Activated effector memory CD4-positive, alpha-beta T cell treated with anti-CD3 and anti-CD28 coated beads, Interleukin-2, amount 50 U/mL, for 16 hours (primary cell): ENCODE measurements at regions not wholly inside any gene's neighbourhood (a gene's known extent, or its start where the extent isn't known, plus 50 kb on each side); places are given as distances from the start of the nearest gene placed in this dataset.

Experiments used
- DNase-seq: peaks from one replicate; pipeline ENCODE4 v3.0.0-alpha.2; 2020

GRCh38 chr10:55091691-55092328, 290.8 kb upstream of the PCDH15 start:
- DNase-seq: no peak

DNA sequence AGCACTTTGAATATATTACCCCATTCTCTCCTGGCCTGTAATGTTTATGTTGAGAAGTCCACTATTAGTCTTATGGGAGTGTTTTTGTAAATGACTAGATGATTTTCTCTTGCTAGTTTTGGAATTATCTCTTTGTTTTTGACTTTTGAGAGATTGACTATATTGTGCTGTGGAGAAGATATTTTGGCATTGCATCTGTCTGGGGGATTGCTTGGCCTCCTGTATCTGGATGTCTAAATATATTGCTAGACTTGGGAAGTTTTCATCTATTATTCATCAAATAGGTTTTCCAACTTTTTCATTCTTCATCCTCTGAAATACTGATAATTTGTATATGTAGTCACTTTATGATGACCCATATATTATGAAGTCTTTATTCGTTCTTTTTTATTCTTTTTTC, 277.1 kb upstream of the PCDH15 start:
- no peak for DNase-seq

- DNase-seq: no peak
Measured at GRCh38 chr10:55065185-55065584, 264.2 kb upstream of the PCDH15 start.

- DNase-seq: no peak
Measured at GRCh38 chr10:55063811-55064210, 262.8 kb upstream of the PCDH15 start.

DNA sequence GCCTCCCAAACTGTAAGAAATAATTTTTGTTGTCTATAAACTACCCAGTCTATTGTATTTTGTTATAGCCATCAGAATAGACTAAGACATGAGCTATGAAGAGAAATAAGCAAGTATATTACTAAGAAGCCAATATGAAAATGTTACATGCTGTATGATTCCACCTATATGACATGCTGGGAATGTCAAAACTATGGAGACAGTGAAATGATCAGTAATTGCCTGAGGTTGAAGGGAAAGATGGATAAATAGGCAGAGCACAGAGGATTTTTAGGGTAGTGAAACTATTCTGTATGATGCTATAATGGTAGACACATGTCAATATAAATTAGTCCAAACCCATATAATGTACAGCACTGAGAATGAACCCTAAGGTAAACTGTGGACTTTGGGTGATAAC, 261.3 kb upstream of the PCDH15 start:
- no peak for DNase-seq

- DNase-seq: no peak
Measured at GRCh38 chr10:55058800-55059199, 257.8 kb upstream of the PCDH15 start.

DNA sequence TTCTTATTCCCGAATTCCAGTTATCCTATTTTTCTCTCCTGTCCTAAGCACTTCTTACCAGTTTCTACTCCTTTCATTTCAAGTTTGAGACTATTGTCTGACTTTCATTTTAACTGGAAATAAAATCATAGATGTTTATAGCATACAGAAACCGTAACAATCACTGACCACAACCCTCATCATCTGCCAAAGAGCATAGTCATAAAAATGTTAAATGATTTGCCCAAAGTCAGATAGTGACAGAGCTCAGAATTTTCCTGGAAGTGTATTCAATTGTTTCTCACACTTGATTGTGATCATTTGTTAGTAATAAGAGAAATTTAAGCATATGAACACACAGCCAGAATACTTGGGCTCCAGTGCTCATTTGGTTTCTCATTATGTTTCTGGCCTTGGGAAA, 250.5 kb upstream of the PCDH15 start:
- DNase-seq: no peak

GRCh38 chr10:55048830-55049498, 247.9 kb upstream of the PCDH15 start:
- DNase-seq: no peak

DNA sequence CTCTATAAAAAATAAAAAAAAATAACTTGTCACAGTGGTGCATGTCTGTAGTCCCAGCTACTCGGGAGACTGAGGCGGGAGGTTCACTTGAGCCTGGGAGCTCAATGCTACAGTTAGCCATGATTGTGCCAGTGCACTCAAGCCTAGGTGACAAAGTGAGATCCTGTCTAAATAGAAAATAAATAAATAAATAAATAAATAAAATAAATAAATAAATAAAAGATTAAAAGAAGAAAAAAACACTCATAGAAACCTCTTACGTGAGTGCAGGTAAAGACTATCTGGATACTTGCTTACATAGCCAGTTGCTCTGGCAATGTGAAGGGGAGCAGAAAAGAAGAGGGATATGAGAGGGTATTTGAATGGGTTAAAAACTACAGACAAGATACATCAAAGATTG, 242.5 kb upstream of the PCDH15 start:
- DNase-seq: no peak

- no peak for DNase-seq
Measured at GRCh38 chr10:55033061-55033460, 232.0 kb upstream of the PCDH15 start.

DNA sequence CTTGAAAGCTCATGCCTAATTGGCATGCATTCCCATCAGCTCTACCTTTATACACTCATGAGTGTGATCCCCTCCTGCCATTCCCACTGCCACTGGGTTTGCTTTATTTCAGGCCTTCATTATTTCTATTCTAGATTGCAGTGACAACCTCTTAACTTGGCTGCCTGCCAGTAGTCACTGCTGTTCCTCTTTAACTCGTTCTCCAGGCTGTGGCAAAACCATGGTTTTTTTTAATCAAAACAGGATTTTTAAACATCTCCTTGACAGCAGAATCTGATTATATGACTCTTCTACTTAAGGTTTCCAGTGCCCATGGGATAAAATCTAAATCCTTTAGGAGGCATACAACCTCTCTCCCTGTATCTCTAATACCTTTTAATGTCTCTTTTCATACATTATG, 223.7 kb upstream of the PCDH15 start:
- no peak for DNase-seq

DNA sequence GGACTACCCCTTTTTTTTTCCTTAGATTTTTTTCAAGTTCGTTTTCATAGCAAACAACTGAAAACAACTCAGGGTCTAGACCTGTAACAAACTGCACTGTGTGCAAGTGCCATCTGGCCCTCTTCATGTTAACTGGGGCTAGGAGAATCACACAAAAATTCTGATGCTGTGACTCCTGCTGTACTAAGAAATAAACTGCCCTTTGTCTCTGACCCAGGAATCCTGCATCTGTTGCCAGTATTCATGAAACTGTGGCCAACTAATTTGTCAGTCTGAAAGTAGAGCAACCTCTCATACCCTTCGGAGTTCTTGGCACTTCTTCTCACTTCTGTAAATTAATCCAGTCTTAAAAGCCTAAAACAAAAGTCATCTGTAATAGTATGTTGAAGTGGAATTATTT, 218.4 kb upstream of the PCDH15 start:
- DNase-seq: no peak

DNA sequence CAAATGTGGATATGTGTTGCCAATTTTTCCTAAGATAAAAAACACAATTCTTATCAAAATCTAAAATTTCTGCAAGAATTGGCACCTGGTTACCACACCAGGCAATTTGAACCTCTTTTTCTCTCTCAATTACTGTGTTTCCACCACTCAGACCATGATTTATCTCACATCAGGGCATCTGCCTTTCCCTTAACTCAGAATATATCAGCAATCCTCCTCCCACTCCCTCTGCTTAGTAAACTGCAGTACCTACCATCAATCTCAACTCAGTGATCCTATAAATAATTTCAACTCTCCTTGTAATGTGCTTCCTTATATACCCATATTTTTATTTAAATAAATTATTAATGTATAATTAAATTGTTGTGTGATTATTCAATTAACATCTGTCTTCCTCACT, 212.3 kb upstream of the PCDH15 start:
- no peak for DNase-seq

DNA sequence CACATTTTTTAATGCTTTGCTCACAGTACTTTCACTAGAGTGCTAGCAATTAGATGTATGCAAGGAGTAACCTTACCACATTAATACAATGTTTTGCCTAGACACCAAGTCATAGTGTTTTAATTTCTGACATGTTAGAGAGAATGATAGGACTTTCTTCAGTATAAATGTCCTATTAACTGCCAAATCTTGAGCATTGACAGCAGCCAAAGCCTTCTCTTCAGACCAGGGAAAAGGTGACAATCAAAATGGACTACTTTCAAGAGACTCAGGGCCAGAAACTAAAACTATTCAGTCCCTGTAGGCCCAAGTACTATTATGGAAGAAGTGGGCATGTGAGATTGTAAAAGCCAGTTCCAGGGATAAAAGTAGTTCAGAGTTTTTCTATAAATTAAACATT, 201.4 kb upstream of the PCDH15 start:
- DNase-seq: no peak

DNA sequence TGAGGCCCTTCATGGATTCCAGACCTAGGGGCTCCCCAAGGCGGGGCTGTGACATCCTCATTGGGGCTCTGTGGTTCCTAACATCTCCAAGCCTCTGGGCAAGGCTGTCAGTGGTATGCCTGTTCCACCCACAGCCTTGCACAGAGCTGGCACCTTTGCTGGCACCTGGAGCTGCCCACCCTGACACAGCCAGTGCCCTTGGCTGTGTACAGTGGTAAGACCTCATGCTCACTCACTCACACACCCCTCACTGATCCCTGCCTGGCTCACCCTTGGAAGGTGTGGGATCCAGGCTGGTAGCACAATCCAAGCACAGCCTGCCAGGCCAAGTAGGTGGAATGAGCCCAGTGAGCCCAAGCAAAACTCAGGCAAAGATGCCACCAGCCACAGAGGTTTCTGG, 200.4 kb upstream of the PCDH15 start:
- no peak for DNase-seq

GRCh38 chr10:54993148-54993547, 192.1 kb upstream of the PCDH15 start:
- no peak for DNase-seq

- no peak for DNase-seq
Measured at GRCh38 chr10:54985732-54986131, 184.7 kb upstream of the PCDH15 start.

DNA sequence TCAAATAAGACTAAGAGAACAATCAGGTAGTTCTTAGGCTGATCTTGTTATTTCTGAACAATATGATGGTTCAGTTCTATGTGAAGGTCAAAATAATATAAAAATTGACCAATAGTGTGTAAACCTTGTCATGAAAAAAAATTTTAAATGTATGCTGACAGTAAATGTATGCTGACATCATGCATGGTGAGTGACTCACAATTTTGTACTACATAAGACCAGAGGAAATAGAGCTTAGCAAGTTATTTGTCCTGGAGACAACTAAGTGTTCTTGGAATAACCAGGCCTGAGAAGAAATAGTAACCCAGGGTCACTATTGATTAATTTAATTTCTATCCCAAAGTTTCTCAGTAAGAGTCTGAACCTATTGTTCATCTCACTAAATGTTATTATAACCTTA, 182.2 kb upstream of the PCDH15 start:
- DNase-seq: no peak

- DNase-seq: no peak
Measured at GRCh38 chr10:54962134-54962900, 161.3 kb upstream of the PCDH15 start.

DNA sequence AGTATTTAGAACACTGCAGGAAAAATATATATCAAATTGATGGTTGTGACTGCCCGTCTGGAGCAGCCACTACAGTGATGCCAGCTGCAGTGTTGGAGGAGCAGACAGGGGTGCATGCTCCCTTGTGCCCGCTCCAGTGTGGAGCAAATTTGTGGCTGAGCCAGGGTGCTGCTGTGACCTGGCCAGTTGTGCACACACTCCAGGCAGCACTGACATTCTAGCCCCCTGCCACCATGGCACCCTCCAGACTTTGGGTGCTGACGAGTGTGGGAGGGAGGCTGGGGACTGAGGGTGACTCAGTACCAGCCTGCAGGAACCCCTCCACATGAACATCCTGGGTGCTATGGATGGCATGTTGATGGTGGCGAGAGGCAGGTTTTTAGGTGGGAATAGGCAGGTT, 160.0 kb upstream of the PCDH15 start:
- DNase-seq: no peak

DNA sequence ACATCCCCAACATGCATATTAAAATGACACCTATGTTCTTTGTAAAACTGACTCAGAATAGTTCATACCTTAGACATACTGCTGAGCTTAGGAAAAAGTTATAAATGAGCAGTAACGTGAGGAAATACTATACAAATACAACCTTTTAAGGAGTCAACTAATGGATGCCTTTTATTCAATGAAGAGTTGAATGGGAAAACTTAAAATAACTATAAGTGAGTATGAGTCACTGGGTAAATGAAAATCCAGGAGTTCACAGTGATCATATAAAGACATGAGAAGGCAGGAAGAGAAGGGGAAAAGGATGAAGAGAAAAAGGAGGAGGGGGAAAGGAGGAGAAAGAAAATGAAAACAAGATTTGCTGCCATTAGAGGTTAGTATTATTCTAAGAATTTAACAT, 157.8 kb upstream of the PCDH15 start:
- no peak for DNase-seq

DNA sequence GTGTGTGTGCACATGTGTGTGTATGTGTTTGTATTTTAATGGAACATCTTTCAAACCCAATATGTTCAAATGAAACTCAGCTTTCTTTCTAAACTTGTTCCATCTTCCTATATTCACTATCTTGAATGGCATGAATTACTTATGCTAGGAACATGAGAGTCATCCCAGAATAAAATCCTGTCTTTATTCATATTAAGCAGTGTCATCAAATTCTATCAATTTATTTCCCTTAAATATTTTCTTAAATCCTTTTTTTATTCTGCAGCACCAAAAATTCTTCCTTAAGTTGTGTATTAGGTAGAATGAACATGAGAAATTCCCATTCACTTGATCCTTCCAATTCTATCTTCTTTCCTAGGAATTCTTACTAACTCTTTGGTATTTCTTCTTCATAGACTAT, 146.6 kb upstream of the PCDH15 start:
- DNase-seq: no peak

DNA sequence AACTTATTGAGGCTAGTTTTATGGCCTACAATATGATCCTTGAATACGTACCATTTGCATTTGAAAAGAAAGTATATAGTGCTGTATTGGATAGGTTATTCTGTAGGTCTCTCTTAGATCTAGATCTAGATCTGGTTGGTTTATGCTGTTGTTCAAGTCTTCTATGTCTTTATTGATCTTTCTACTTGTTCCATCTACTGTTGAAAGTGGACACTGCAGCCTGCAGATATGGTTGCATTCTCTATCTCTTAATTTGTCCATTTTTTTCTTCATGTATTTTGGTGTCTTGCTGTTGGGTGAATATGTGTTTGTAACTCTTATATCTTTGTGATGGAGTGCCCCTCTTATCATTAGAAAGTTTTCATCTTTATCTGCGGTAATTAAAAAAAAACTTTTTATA, 139.4 kb upstream of the PCDH15 start:
- no peak for DNase-seq

GRCh38 chr10:54914049-54914448, 113.0 kb upstream of the PCDH15 start:
- no peak for DNase-seq
